ENCODE measurements at regions not wholly inside any gene's neighbourhood (a gene's known extent, or its start where the extent isn't known, plus 50 kb on each side); places are given as distances from the start of the nearest gene placed in this dataset.
A peak's percentile ranks its signal among the peaks of the same experiment; 100 is the strongest.

GRCh38 chr4:184318852-184319251 lies 101.2 kb upstream of the ENPP6 start:
- H3K27ac ChIP-seq, result no peak overlapping the region
- H3K4me3 ChIP-seq, result no peak overlapping the region
- DNase-seq, result no peak
- WGBS, 2 donors, result 93 to 94% methylated on average over 6 to 8 of the region's 8 CpGs
- no peaks in the 10 kb centered on the region for H3K9me3 ChIP-seq
- no peaks in the 10 kb centered on the region for H3K36me3 ChIP-seq
- H3K4me1 ChIP-seq, result peaks cover 0 to 4% (median 1%) of the 10 kb centered on the region in 4 donors
- ATAC-seq (ENCODE audit: low FRiP score in 2 of 2), result no peak
- TF ChIP-seq POLR2A (IDR thresholded peaks at IDR 0.05), result no peak
- TF ChIP-seq POLR2AphosphoS5 (IDR thresholded peaks at IDR 0.05), result no peak
- TF ChIP-seq, protein P1, sequence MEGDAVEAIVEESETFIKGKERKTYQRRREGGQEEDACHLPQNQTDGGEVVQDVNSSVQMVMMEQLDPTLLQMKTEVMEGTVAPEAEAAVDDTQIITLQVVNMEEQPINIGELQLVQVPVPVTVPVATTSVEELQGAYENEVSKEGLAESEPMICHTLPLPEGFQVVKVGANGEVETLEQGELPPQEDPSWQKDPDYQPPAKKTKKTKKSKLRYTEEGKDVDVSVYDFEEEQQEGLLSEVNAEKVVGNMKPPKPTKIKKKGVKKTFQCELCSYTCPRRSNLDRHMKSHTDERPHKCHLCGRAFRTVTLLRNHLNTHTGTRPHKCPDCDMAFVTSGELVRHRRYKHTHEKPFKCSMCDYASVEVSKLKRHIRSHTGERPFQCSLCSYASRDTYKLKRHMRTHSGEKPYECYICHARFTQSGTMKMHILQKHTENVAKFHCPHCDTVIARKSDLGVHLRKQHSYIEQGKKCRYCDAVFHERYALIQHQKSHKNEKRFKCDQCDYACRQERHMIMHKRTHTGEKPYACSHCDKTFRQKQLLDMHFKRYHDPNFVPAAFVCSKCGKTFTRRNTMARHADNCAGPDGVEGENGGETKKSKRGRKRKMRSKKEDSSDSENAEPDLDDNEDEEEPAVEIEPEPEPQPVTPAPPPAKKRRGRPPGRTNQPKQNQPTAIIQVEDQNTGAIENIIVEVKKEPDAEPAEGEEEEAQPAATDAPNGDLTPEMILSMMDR (IDR thresholded peaks at IDR 0.05), result no peak
- no peak for TF ChIP-seq EP300 (IDR thresholded peaks at IDR 0.05)
- H3K27me3 ChIP-seq, result no peaks in the 10 kb centered on the region

- no peak for TF ChIP-seq POLR2AphosphoS5 (IDR thresholded peaks at IDR 0.05)
- no peak for TF ChIP-seq EP300 (IDR thresholded peaks at IDR 0.05)
- TF ChIP-seq POLR2A (IDR thresholded peaks at IDR 0.05), result no peak
- TF ChIP-seq, protein P1 (IDR thresholded peaks at IDR 0.05), result no peak
- Histone ChIP-seq H3K9me3 (no peaks in the 10 kb centered on the region), H3K27me3 (no peaks in the 10 kb centered on the region), H3K27ac (no peak overlapping the region), H3K4me3 (no peak overlapping the region), H3K4me1 (peaks cover 0 to 4% (median 1%) of the 10 kb centered on the region in 4 donors), H3K36me3 (no peaks in the 10 kb centered on the region)
- WGBS, 2 donors, result 79 to 82% methylated on average over 11 to 13 of the region's 14 CpGs
- DNase-seq, result peak; percentile 31 to 38
- no peak for ATAC-seq (ENCODE audit: low FRiP score in 2 of 2)
Measured at GRCh38 chr4:184317234-184317918, 99.7 kb upstream of the ENPP6 start.

DNA sequence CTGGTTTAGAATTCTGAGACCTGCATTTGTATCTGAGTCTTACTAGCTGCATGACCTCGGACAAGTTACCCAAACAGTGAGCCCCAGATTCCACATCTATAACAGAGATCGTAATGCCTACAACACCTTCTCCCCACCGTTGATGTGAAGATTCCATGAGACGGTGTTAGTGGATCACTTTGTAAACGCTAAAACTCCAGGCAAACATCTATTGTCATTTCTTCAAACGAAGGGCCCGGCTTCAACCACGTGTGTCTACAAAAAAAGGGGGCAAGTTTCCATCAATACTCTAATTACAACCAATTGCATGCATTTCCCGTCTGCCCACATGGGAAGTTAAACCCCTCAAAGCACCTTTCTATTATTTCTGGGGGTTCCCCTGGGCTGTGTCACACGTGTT lies 99.1 kb upstream of the ENPP6 start:
- H3K4me3 ChIP-seq, result no peak overlapping the region
- H3K36me3 ChIP-seq, result no peaks in the 10 kb centered on the region
- DNase-seq (no peak), ATAC-seq (ENCODE audit: low FRiP score in 2 of 2) (no peak)
- WGBS, 2 donors, result 90 to 91% methylated on average over 10 of the region's 10 CpGs
- no peaks in the 10 kb centered on the region for H3K27me3 ChIP-seq
- no peaks in the 10 kb centered on the region for H3K9me3 ChIP-seq
- peaks cover 0 to 4% (median 1%) of the 10 kb centered on the region in 4 donors for H3K4me1 ChIP-seq
- no peak overlapping the region for H3K27ac ChIP-seq
- TF ChIP-seq EP300 (IDR thresholded peaks at IDR 0.05) (no peak), POLR2AphosphoS5 (IDR thresholded peaks at IDR 0.05) (no peak), POLR2A (IDR thresholded peaks at IDR 0.05) (no peak)
- TF ChIP-seq, protein P1 (IDR thresholded peaks at IDR 0.05), result no peak

GRCh38 chr4:184315675-184316359 lies 98.1 kb upstream of the ENPP6 start:
- 95 to 98% methylated on average over 7 to 8 of the region's 8 CpGs for WGBS, 2 donors
- Histone ChIP-seq H3K27ac (no peak overlapping the region), H3K9me3 (no peaks in the 10 kb centered on the region), H3K36me3 (no peaks in the 10 kb centered on the region), H3K27me3 (no peaks in the 10 kb centered on the region), H3K4me1 (peaks cover 0 to 10% (median 2%) of the 10 kb centered on the region in 4 donors), H3K4me3 (no peak overlapping the region)
- DNase-seq (no peak), ATAC-seq (ENCODE audit: low FRiP score in 2 of 2) (peak in 1 of 2 donors; percentile 20)
- TF ChIP-seq EP300 (IDR thresholded peaks at IDR 0.05), result no peak
- TF ChIP-seq, protein P1 (IDR thresholded peaks at IDR 0.05), result no peak
- no peak for TF ChIP-seq POLR2A (IDR thresholded peaks at IDR 0.05)
- TF ChIP-seq POLR2AphosphoS5 (IDR thresholded peaks at IDR 0.05), result no peak
